ENCODE measurements at regions not wholly inside any gene's neighbourhood (a gene's known extent, or its start where the extent isn't known, plus 50 kb on each side); places are given as distances from the start of the nearest gene placed in this dataset.

GRCh38 chr3:64293121-64293520 lies 67.9 kb upstream of the PRICKLE2 start:
- no peak for TF ChIP-seq CTCF (IDR thresholded peaks at IDR 0.05)
- no peak for TF ChIP-seq EP300 (IDR thresholded peaks at IDR 0.05)
- TF ChIP-seq POLR2AphosphoS5 (IDR thresholded peaks at IDR 0.05): no peak

Measured in upper lobe of left lung (tissue), 4 donors.